HK-2 (cell line): ENCODE measurements at regions not wholly inside any gene's neighbourhood (a gene's known extent, or its start where the extent isn't known, plus 50 kb on each side); places are given as distances from the start of the nearest gene placed in this dataset.

Source experiments
- DNase-seq: peaks from one replicate; pipeline ENCODE4 v3.0.0-alpha.2; 2018; ENCODE audit not compliant: unreplicated experiment

DNA sequence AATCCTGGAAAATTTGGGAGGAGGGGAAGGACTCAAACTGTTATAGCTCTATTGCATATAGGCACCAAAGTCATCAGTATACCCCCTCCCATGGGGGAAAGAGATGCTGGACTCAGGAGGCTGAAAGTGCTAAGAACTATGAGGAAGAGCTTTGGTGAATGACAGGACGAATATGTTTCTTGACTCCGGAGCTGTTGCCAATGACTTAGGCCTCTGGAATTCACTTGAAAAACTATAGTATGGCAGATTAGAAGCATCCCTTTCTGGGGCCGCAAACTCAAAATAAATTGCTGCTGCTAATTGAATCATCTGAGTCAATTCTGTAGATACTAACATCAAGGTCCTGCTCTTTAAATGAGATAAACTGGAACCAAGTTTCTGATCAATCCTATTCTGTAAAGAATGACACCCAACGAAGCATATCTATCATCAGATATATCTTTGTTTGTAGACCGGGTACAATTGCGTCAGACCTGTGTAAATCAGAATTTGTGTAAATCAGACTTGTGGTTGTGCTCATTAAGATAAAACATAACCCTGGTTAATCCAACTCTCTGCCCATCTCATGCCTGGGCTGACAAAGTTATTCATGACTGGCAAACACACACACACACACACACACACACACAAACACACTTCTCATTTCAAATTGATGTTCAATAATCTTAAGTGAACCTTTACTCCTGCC is 1793.8 kb upstream of the PCDH20 start:
- DNase-seq: no peak

DNA sequence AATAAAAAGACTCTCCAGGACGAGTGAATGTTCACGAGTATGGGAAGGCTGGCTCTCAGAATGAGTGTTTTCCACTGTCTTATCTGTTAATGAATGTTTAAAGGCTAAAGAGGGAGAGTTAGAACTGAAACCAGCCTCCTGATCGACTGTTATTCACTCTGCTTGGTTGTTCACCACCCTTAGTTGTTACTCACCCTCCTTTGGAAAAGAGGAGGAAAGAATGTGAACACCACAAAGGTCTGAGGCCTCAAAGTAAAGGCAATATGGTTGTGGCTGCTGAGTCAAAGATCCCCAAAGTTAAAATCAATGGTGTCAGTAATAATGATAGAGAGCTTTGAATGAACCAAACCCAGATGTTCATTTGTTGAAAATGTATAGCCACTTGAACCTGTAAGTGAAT is 1793.2 kb upstream of the PCDH20 start:
- no peak for DNase-seq

GRCh38 chr13:63206461-63206860 is 1790.8 kb upstream of the PCDH20 start:
- no peak for DNase-seq

- DNase-seq: no peak
Measured at GRCh38 chr13:63201493-63201892, 1785.8 kb upstream of the PCDH20 start.

DNA sequence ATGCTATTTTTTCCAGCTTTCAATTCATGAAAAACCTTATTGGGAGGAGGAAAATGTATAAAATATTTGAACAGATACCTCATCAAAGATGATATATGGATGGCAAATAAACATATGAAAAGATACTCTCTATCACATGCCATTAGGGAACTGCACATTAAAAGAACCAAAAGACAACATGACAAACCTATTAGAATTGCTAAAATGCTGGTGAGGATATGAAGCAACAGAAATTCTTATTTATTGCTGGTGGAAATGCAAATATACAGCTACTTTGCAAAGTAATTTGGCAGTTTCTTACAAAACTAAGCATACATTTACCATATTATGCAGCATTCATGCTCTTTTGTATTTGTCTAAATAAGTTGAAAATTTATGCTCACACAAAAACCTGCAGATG is 1783.9 kb upstream of the PCDH20 start:
- DNase-seq: no peak

GRCh38 chr13:63198071-63198470 is 1782.4 kb upstream of the PCDH20 start:
- DNase-seq: no peak

DNA sequence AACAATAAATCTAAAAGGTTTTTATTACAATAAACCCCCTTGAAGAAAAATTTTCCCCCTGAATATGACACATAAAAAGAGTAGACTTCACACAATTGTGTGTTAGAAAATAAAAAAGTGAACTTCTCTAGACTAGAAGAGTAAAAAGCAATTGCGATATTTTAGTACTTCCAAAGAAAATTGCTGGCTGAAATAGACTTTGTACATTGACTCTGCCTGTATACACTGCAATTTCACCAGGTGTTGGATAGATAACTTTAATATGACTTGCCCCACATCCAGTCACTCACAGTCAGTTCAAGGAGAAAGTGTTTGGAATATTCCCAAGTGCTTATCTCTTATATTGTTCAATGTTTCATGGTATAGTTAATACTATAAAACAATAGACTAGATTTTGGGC is 1780.1 kb upstream of the PCDH20 start:
- DNase-seq: no peak

DNA sequence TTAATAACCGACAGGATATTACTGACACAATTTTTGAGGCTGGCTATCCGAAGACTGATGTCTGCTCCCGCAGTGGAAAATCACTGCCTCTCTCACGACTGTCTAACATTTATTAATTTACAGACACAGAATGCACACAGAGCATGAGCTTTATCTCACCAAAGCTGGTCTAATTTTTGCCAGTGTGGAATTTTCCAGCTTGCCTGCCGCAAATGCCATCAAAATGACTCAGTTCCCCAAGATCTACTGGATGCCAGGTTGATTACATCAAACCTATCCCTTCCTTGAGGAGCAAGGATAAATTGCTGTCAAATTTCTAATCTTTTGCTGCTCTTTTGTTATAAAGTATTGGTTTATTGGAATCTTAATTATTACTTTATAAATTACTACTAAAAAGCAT is 1775.1 kb upstream of the PCDH20 start:
- DNase-seq: peak; percentile 60

DNA sequence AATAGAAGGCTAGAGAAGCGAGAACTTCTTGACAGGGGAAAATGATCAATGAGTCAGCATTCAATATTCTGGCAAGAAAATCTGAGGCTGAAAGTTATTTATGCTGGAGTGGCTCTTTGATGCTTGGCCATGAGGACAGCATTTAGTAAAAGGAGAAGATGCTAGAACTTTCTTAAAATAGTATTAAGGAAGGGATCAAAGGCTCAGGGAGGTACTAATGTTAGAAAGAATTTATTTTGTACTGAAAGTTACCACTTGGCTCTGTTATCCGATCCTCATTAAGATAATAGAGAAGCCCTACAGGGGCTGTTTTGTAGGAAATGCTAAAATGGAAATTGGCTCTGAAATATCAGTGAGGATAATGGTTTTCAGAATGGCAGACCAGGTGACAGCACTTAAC is 1774.6 kb upstream of the PCDH20 start:
- no peak for DNase-seq

- no peak for DNase-seq
Measured at GRCh38 chr13:63189712-63190111, 1774.1 kb upstream of the PCDH20 start.

- DNase-seq: peak; percentile 75
Measured at GRCh38 chr13:63184693-63185092, 1769.0 kb upstream of the PCDH20 start.

DNA sequence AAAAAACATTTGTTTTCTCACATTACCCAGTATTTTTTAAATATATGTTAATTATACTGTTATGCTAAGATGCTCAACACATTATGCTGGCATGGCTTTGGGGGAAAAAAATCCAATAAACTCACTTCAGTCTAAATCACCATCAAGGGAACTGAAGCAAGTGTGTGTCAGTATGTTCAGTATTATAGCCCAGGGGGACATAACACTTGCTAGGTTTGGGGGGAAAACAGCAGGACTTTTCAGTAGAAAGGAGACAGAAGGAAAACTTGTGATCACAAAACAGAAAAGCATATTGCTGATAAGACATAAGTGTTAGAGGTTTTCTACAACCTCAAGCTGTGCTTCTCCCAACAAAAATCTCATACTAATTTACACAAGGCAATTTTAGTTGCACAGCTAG is 1759.9 kb upstream of the PCDH20 start:
- DNase-seq: no peak

DNA sequence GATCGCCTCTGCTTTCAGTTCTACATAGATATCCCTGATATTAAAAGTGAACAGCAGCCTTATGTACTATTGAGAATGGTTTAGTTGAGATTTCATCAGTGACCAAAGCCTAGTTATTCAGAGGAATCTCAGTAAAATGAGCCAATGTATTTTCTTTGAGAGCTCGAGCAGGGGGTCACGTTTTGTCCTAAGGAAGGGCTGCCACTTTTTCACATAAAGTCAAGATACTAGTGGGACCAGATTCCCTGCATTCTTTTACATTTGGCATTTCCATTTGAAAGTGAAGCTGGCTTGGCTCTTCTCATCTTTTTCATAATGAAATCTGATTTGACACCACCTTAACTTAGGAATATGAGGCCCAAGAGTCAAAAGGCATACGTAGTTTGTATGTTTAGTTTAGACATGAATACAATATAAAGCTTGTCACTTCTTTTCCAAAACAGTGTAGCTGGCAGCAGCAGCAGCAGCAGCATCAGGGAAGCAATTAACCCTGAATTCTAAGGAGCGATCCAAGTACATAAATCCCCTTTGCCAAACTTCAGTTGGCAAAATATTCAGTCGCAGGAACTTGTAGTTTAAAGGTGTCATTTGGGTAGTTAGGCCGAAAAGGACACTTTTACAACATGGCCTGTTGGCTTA is 1752.2 kb upstream of the PCDH20 start:
- DNase-seq: no peak

DNA sequence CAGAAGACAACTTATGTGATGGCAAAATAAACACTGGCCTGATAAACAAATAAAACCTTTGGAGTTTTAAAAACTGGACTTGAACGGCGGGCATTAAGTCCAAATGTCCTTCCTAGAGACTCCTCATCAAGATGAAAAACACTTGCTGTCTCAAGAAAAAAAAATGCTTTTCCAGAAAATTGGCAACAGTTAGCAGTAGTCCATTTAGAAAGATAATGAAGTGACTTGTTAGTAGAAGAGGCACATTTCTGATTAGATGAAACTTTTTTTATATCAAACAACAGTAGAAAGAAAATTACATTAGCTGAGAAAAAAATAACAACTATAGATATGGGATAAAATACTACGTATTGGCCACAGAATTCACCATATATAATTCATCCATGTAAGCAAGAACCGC is 1750.7 kb upstream of the PCDH20 start:
- DNase-seq: no peak

DNA sequence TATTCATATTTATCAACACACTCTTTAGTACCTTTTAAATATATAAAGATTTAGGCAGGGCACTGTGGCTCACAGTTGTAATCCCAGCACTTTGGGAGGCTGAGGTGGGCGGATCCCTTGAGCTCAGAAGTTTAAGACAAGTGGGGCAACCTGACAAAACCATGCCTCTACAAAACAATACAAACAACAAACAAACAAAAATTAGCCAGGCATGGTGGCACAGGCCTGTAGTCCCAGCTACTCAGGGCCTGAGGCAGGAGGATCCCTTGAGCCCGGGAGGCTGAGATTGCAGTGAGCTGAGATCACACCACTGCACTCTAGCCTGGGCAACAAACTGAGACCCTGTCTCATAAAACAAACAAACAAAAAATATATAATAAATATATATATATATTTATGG is 1748.3 kb upstream of the PCDH20 start:
- DNase-seq: no peak

- DNase-seq: no peak
Measured at GRCh38 chr13:63161219-63161618, 1745.6 kb upstream of the PCDH20 start.

DNA sequence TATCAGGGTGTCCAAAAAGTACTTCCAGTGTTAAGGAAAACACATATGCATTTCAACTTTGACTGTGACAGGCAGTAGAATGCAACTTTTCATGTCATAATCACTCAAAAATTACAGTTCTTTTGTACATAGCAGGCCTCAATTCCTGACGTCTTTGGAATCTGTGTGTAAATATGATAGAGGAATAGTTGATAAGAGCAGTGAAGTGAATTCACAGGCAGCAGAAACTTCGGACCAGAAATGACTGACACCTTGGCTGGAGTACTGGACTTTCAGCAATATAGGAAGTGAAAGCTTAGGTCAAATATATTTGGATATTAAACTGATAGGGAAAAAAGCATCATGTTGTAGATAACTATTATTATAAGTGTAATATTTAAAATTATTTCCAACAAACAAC is 1741.2 kb upstream of the PCDH20 start:
- no peak for DNase-seq

- no peak for DNase-seq
Measured at GRCh38 chr13:63149375-63149774, 1733.7 kb upstream of the PCDH20 start.

GRCh38 chr13:63139277-63139676 is 1723.6 kb upstream of the PCDH20 start:
- no peak for DNase-seq

- DNase-seq: no peak
Measured at GRCh38 chr13:63129995-63130394, 1714.3 kb upstream of the PCDH20 start.

DNA sequence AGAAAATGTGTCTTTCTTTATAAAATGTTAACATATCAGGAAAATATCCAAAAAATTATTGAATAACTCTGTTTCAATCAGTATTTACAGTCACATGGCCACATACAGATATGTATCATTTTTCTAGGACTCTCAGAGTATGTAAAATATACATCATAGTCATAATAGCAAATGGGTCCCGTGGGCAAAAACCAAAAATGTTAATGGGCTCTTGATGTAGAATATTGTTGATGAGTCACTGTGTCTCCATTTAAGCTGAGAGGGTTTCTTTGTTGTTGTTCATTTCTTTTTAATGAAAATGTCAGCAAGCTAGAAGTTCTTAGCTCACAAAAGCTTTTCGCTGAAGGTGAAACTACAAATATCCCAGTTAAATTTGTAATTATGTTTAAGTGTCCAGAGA is 1713.1 kb upstream of the PCDH20 start:
- no peak for DNase-seq

DNA sequence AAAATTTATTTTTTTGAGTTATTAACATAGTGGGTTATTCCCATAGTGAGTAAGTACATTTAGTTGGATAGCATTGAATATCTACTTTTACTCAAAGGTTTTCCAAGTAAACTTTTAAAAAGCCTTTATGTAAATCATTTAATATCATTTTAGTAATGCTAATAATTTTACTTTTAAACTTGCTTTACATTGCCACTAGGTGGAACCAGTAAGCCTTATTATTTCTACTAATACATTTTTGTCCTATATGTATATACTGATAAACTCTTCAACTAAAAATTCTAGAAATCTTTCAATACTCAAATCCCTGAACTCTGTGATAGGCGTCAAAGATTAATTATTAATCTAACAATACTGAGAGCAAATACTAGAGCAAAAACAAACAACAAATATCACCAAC is 1709.2 kb upstream of the PCDH20 start:
- no peak for DNase-seq

DNA sequence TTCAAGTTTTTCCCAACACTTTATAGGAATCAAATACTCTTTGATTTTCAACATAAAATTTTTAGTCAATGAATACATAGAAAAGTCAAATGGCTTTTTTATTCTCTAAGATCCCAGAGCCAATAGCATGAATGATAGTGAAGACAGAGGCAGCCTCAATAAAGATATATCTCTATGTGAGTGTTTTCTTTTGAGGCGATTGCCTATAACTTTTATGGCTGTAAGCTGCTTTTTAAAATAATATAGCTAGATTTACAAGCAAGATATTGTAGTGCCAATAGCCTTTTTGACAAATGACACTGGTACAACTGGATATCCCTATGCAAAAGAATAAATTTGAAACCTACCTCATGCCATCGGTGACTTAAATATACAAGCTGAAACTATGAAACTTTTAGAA is 1705.2 kb upstream of the PCDH20 start:
- DNase-seq: no peak

DNA sequence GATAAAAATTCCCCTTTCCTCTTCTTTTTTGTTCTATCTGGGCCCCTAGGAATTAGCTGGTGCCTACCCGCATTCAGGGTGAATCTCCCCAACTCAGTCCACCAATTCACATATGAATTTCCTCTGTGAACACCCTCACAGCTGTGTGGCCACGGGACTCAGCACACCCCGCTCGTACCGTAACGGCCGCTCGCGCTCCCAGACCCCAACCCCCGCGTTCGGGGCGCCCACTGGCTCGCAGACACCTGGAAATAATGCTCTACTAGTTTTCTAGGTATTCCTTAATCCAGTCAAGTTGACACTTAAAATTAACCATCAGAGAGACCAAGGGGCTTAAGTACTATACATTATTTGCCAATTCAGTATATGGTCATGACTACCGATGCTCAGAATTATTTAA is 1702.1 kb upstream of the PCDH20 start:
- DNase-seq: no peak
